B cell (primary cell): ENCODE measurements at regions not wholly inside any gene's neighbourhood (a gene's known extent, or its start where the extent isn't known, plus 50 kb on each side); places are given as distances from the start of the nearest gene placed in this dataset.

Source experiments
- ATAC-seq: fragments of 200-7000 bp; cut with Tn5 transposase; one replicate; pipeline ENCODE4 v1.10.0; 2021; ENCODE audit warnings: low read depth, mild to moderate bottlenecking, moderate number of reproducible peaks, moderate library complexity
- CTCF ChIA-PET: fragments of 350-600 bp; sonication (Branson Sonifier 250); formaldehyde crosslinking; loops from one replicate; lab custom pipeline; 2021; ENCODE audit warnings: antibody characterized with exemption, inconsistent platforms; lab: Charles Lee
- POLR2A ChIA-PET: fragments of 350-600 bp; sonication (Branson Sonifier 250); formaldehyde crosslinking; loops from one replicate; lab custom pipeline; 2021; ENCODE audit warnings: antibody characterized with exemption; lab: Charles Lee
- DNase-seq: peaks from one replicate; pipeline ENCODE4 v3.0.0; 2013
- H2AFZ ChIP-seq: 2 replicates; pipeline ENCODE4 v1.6.1; 2012; ENCODE audit warnings: mild to moderate bottlenecking, low read depth, low read length; ENCODE audit not compliant: insufficient read depth, poor library complexity, severe bottlenecking
- H3K27ac ChIP-seq, 2 donors: 1 replicate in 1 of 2; 2 replicates in 1 of 2; pipeline ENCODE4 v1.5.1; 2012 to 2013; ENCODE audit warnings: low read length in 2 of 2, mild to moderate bottlenecking in 2 of 2, moderate library complexity in 1 of 2
- H3K27me3 ChIP-seq, 4 experiments: fragments of 200-600 bp in 1 of 4; sonication (generic) in 1 of 4; replicated peaks in 1 of 4; 1 replicate in 2 of 4; 2 replicates in 2 of 4; pipeline versions ENCODE4 v1.6.1 to v1.7.0; 2013 to 2016; ENCODE audit warnings: low read length in 3 of 4, mild to moderate bottlenecking in 2 of 4, mixed read lengths in 1 of 4, moderate library complexity in 1 of 4; ENCODE audit not compliant: insufficient read depth in 4 of 4, control insufficient read depth in 3 of 4; ENCODE audit errors: control extremely low read depth in 1 of 4
- H3K36me3 ChIP-seq, 2 experiments: replicated peaks in 1 of 2; 1 replicate in 1 of 2; 2 replicates in 1 of 2; pipeline versions ENCODE4 v1.6.1 to v1.7.1; 2013; ENCODE audit warnings: low read length in 1 of 2; ENCODE audit not compliant: insufficient read depth in 2 of 2, control insufficient read depth in 1 of 2; ENCODE audit errors: control extremely low read depth in 1 of 2, extremely low read depth in 1 of 2
- H3K4me1 ChIP-seq, 2 donors: fragments of 200-600 bp in 1 of 2; sonication (generic) in 1 of 2; 1 replicate in 1 of 2; 2 replicates in 1 of 2; pipeline versions ENCODE4 v1.5.1 to v1.6.1; 2013 to 2017; ENCODE audit warnings: low read length in 2 of 2; ENCODE audit not compliant: control insufficient read depth in 2 of 2, insufficient read depth in 2 of 2
- H3K4me2 ChIP-seq: replicated peaks from 2 replicates; pipeline ENCODE3; 2012; ENCODE audit warnings: mild to moderate bottlenecking, low read depth, low read length; ENCODE audit not compliant: poor library complexity, severe bottlenecking
- H3K4me3 ChIP-seq, 5 experiments: fragments of 200-600 bp in 1 of 5; sonication (generic) in 1 of 5; 1 replicate in 3 of 5; 2 replicates in 2 of 5; pipeline versions ENCODE4 v1.5.1 to v1.7.0; 2011 to 2016; ENCODE audit warnings: low read length in 4 of 5, mild to moderate bottlenecking in 4 of 5, low read depth in 2 of 5, control low read depth in 1 of 5, moderate library complexity in 1 of 5; ENCODE audit not compliant: insufficient read depth in 1 of 5; ENCODE audit errors: control extremely low read depth in 1 of 5, extremely low read depth in 1 of 5
- H3K79me2 ChIP-seq: fragments of 200-600 bp; sonication (generic); one replicate; pipeline ENCODE4 v1.6.0; 2016; ENCODE audit warnings: low read length; ENCODE audit not compliant: control insufficient read depth, insufficient read depth
- H3K9ac ChIP-seq: fragments of 200-600 bp; sonication (generic); 2 replicates; pipeline ENCODE4 v1.6.1; 2017; ENCODE audit warnings: mild to moderate bottlenecking, low read length, moderate library complexity
- H3K9me3 ChIP-seq, 3 donors: one replicate each; pipeline versions ENCODE4 v1.6.1 to v1.7.1; 2013; ENCODE audit warnings: low read length in 2 of 3; ENCODE audit not compliant: control insufficient read depth in 2 of 3, insufficient read depth in 1 of 3; ENCODE audit errors: control extremely low read depth in 1 of 3
- H4K20me1 ChIP-seq: 2 replicates; pipeline ENCODE4 v1.6.0; 2012; ENCODE audit warnings: mild to moderate bottlenecking, low read length; ENCODE audit not compliant: insufficient read depth, control insufficient read depth, poor library complexity, severe bottlenecking
- H3K27ac Mint-ChIP-seq: one replicate; pipeline ENCODE4 v1.8.0; 2021; ENCODE audit warnings: mixed read lengths
- H3K27me3 Mint-ChIP-seq: one replicate; pipeline ENCODE4 v1.8.0; 2021; ENCODE audit warnings: mixed read lengths
- H3K4me1 Mint-ChIP-seq: one replicate; pipeline ENCODE4 v1.8.0; 2021; ENCODE audit warnings: mixed read lengths
- H3K4me3 Mint-ChIP-seq: one replicate; pipeline ENCODE4 v1.8.0; 2021; ENCODE audit warnings: mixed read lengths
- H3K9me3 Mint-ChIP-seq: one replicate; pipeline ENCODE4 v1.8.0; 2022; ENCODE audit warnings: mixed read lengths; ENCODE audit not compliant: insufficient read depth
- CTCF ChIP-seq: fragments of 200-600 bp; IDR thresholded peaks from one replicate; pipeline ENCODE4 v1.8.0; 2022; ENCODE audit warnings: antibody characterized with exemption, mild to moderate bottlenecking
- EZH2 ChIP-seq: IDR thresholded peaks from 2 replicates; pipeline ENCODE4 v1.6.1; 2012; ENCODE audit warnings: borderline replicate concordance, low read depth, mild to moderate bottlenecking, moderate library complexity, low read length; ENCODE audit not compliant: insufficient read depth, poor library complexity, severe bottlenecking
- WGBS: methylation state at CpG from one replicate; pipeline ENCODE4 v1.1.5; 2013; ENCODE audit warnings: missing lambda C conversion rate; ENCODE audit not compliant: insufficient coverage; 5-methylcytosine and 5-hydroxymethylcytosine counted together
- intact Hi-C: fragments of 100-400 bp; cut with micrococcal nuclease; formaldehyde crosslinking; loops from one replicate; pipeline ENCODE4 v1.10.0; 2022

- no peaks in the 10 kb centered on the region for H3K4me1 Mint-ChIP-seq
- no peak overlapping the region for H3K9ac ChIP-seq
- CTCF ChIA-PET, result no interaction called here
- TF ChIP-seq EZH2 (no peak), CTCF (no peak)
- H3K27me3 Mint-ChIP-seq, result peaks cover 7% of the 10 kb centered on the region
- H3K27me3 ChIP-seq, result no peaks in the 10 kb centered on the region
- DNase-seq, result no peak
- intact Hi-C loops, result loop anchor here (5.0 kb wide), 1 partner anchor 59 kb away; no protein-coding TSS in a partner anchor
- no peak overlapping the region for H3K27ac Mint-ChIP-seq
- no peak overlapping the region for H3K27ac ChIP-seq
- no peaks in the 10 kb centered on the region for H3K9me3 Mint-ChIP-seq
- H3K4me3 ChIP-seq, result no peak overlapping the region
- no peaks in the 10 kb centered on the region for H3K79me2 ChIP-seq
- POLR2A ChIA-PET, result no interaction called here
- no peaks in the 10 kb centered on the region for H3K4me1 ChIP-seq
- H3K9me3 ChIP-seq, result no peaks in the 10 kb centered on the region
- no peak overlapping the region for H3K4me3 Mint-ChIP-seq
- no CpG with 5 or more reads among the region's 3 CpGs for WGBS
- H3K36me3 ChIP-seq, result no peaks in the 10 kb centered on the region
- H2AFZ ChIP-seq, result no peak overlapping the region
- no peak overlapping the region for H3K4me2 ChIP-seq
- no peaks in the 10 kb centered on the region for H4K20me1 ChIP-seq
- ATAC-seq, result no peak
These were observed 484.9 kb upstream of the ATP2B1 start for GRCh38 chr12:90193500-90193899.

GRCh38 chr12:90188857-90189256 is 480.2 kb upstream of the ATP2B1 start:
- H4K20me1 ChIP-seq, result no peaks in the 10 kb centered on the region
- H3K4me3 Mint-ChIP-seq, result no peak overlapping the region
- H3K27me3 Mint-ChIP-seq, result peaks cover under 1% of the 10 kb centered on the region
- TF ChIP-seq CTCF (no peak), EZH2 (no peak)
- H3K4me1 ChIP-seq, result no peaks in the 10 kb centered on the region
- H3K9ac ChIP-seq, result no peak overlapping the region
- WGBS, result no CpG with 5 or more reads among the region's 2 CpGs
- ChIA-PET CTCF (no interaction called here), POLR2A (no interaction called here)
- no peaks in the 10 kb centered on the region for H3K9me3 ChIP-seq
- H3K9me3 Mint-ChIP-seq, result no peaks in the 10 kb centered on the region
- no peak overlapping the region for H3K27ac Mint-ChIP-seq
- H3K27me3 ChIP-seq, result no peaks in the 10 kb centered on the region
- ATAC-seq (no peak), DNase-seq (no peak)
- H3K36me3 ChIP-seq, result no peaks in the 10 kb centered on the region
- H3K4me2 ChIP-seq, result no peak overlapping the region
- no peaks in the 10 kb centered on the region for H3K4me1 Mint-ChIP-seq
- H3K79me2 ChIP-seq, result no peaks in the 10 kb centered on the region
- no peak overlapping the region for H2AFZ ChIP-seq
- no peak overlapping the region for H3K4me3 ChIP-seq
- H3K27ac ChIP-seq, result no peak overlapping the region
- intact Hi-C loops, result no loop called here
